ENCODE measurements at regions not wholly inside any gene's neighbourhood (a gene's known extent, or its start where the extent isn't known, plus 50 kb on each side); places are given as distances from the start of the nearest gene placed in this dataset.

GRCh38 chr9:89862316-89862715, 257.5 kb downstream of the GADD45G start:
- Histone ChIP-seq H3K4me3 (ENCODE audit: extremely low read depth in 1 of 4, insufficient read depth in 2 of 4, low read depth in 3 of 4, low read length in 4 of 4) (no peak overlapping the region), H3K23ac (ENCODE audit: insufficient read length) (no peak overlapping the region), H2BK15ac (ENCODE audit: low read length) (no peak overlapping the region), H2BK5ac (ENCODE audit: low read depth, low read length) (no peak overlapping the region), H2BK20ac (ENCODE audit: low read length) (no peak overlapping the region), H3K27ac (ENCODE audit: low read depth, low read length) (no peak overlapping the region), H3K56ac (replicated peaks; ENCODE audit: insufficient read length, low read depth, low read length) (no peak overlapping the region), H3K18ac (ENCODE audit: extremely low read depth, low read length) (no peak overlapping the region), H4K8ac (ENCODE audit: extremely low read depth, insufficient read depth, low read length) (no peak overlapping the region), H2AFZ (ENCODE audit: low read length) (no peak overlapping the region), H4K20me1 (replicated peaks in 1 of 2; ENCODE audit: control insufficient read depth in 1 of 2, insufficient read depth in 2 of 2, low read length in 2 of 2) (no peaks in the 10 kb centered on the region), H3K4ac (replicated peaks; ENCODE audit: insufficient read length, low read depth, low read length) (no peak overlapping the region), H2BK120ac (replicated peaks; ENCODE audit: low read depth, low read length) (no peak overlapping the region), H4K5ac (ENCODE audit: insufficient read length, low read depth, low read length) (no peak overlapping the region), H3K14ac (ENCODE audit: insufficient read length) (no peak overlapping the region), H3K4me1 (replicated peaks in 1 of 4; ENCODE audit: control insufficient read depth in 3 of 4, insufficient read depth in 4 of 4, low read length in 3 of 4) (no peaks in the 10 kb centered on the region; a peak in 1 of 7 replicates), H4K91ac (replicated peaks; ENCODE audit: insufficient read length, low read length) (no peak overlapping the region), H2AK5ac (ENCODE audit: low read depth, low read length) (no peak overlapping the region), H3K79me1 (ENCODE audit: low read depth, low read length) (no peaks in the 10 kb centered on the region), H3K27me3 (replicated peaks in 1 of 4; ENCODE audit: control insufficient read depth in 3 of 4, extremely low read depth in 1 of 4, insufficient read depth in 3 of 4, low read length in 3 of 4) (no peaks in the 10 kb centered on the region), H3K79me2 (ENCODE audit: control insufficient read depth in 1 of 2, insufficient read depth in 2 of 2, low read length in 2 of 2) (no peaks in the 10 kb centered on the region), H2BK12ac (ENCODE audit: low read depth, low read length) (no peak overlapping the region), H3K23me2 (ENCODE audit: low read depth, low read length) (no peaks in the 10 kb centered on the region), H3K36me3 (ENCODE audit: control insufficient read depth in 2 of 4, insufficient read depth in 4 of 4, low read length in 3 of 4) (no peaks in the 10 kb centered on the region), H3K9me3 (ENCODE audit: insufficient read depth in 2 of 2, low read depth in 1 of 2, low read length in 1 of 2) (peaks cover 0 to 3% of the 10 kb centered on the region in 2 experiments; a peak in 1 of 4 replicates), H3K4me2 (ENCODE audit: insufficient read depth in 1 of 2, low read depth in 2 of 2, low read length in 2 of 2) (no peak overlapping the region), H3K9ac (replicated peaks in 1 of 4; ENCODE audit: extremely low read depth in 1 of 4, low read depth in 3 of 4, low read length in 3 of 4) (no peak overlapping the region)
- ChIA-PET CTCF (ENCODE audit: partially characterized antibody) (interaction anchor here (1.4 kb wide), 1 partner anchor 240 kb away, joined by 4 read pairs; no protein-coding TSS in a partner anchor), POLR2A (ENCODE audit: partially characterized antibody) (no interaction called here)
- no peak for TF ChIP-seq SP2 (IDR thresholded peaks at IDR 0.05; ENCODE audit: low read length)
- TF ChIP-seq RFX5 (IDR thresholded peaks at IDR 0.05; ENCODE audit: borderline replicate concordance, low read depth, low read length): no peak
- no peak for DNase-seq (ENCODE audit: low read depth in 1 of 2, low spot score in 2 of 2)
- WGBS, 2 experiments (ENCODE audit: extremely low coverage in 1 of 2, insufficient coverage in 1 of 2, insufficient read length in 1 of 2, insufficient replicate concordance in 2 of 2, low coverage in 1 of 2, low lambda C conversion rate in 2 of 2, missing lambda C conversion rate in 1 of 2): 97% methylated on average over 4 of the region's 4 CpGs; no CpG with 5 or more reads in 1 of the 2 experiments
- FAIRE-seq: no peak

Data from H1 (cell line).